AG04449 (cell line): ENCODE measurements at regions not wholly inside any gene's neighbourhood (a gene's known extent, or its start where the extent isn't known, plus 50 kb on each side); places are given as distances from the start of the nearest gene placed in this dataset.

Experiments
- CTCF ChIA-PET: fragments of 350-600 bp; formaldehyde crosslinking; extraction: SDS; loops from one replicate; lab custom pipeline; 2021; ENCODE audit warnings: antibody characterized with exemption; lab: Yijun Ruan, JAX
- POLR2A ChIA-PET: fragments of 400-600, 350-600 bp; formaldehyde crosslinking; extraction: SDS; loops from one replicate; lab custom pipeline; 2020; ENCODE audit warnings: antibody characterized with exemption, inconsistent platforms; lab: Yijun Ruan, JAX
- DNase-seq: peaks from one replicate; pipeline ENCODE4 v3.0.0-alpha.2; 2010; ENCODE audit warnings: low read depth, low spot score
- H3K4me3 ChIP-seq: 2 replicates; pipeline ENCODE4 v1.5.1; 2011; ENCODE audit warnings: low read depth, mild to moderate bottlenecking, control low read depth, low read length
- CTCF ChIP-seq: IDR thresholded peaks from one replicate; pipeline ENCODE4 v1.5.1; 2011; ENCODE audit warnings: mild to moderate bottlenecking, moderate library complexity, low read length, control low read depth, inconsistent platforms; ENCODE audit not compliant: insufficient read depth; ENCODE audit errors: missing control alignments

- ChIA-PET POLR2A (no interaction called here), CTCF (no interaction called here)
- H3K4me3 ChIP-seq: no peak overlapping the region
- TF ChIP-seq CTCF: no peak
- DNase-seq: no peak
Measured at GRCh38 chr6:163771180-163771579, 356.7 kb downstream of the QKI start.

- TF ChIP-seq CTCF: no peak
- DNase-seq: no peak
- POLR2A ChIA-PET: no interaction called here
- H3K4me3 ChIP-seq: no peak overlapping the region
- CTCF ChIA-PET: no interaction called here
Measured at GRCh38 chr6:163768905-163769304, 354.4 kb downstream of the QKI start.

- H3K4me3 ChIP-seq: no peak overlapping the region
- CTCF ChIA-PET: no interaction called here
- DNase-seq: no peak
- no peak for TF ChIP-seq CTCF
- POLR2A ChIA-PET: no interaction called here
Measured at GRCh38 chr6:163766936-163767335, 352.4 kb downstream of the QKI start.

GRCh38 chr6:163765335-163765734 lies 350.8 kb downstream of the QKI start:
- ChIA-PET POLR2A (no interaction called here), CTCF (no interaction called here)
- H3K4me3 ChIP-seq: no peak overlapping the region
- DNase-seq: no peak
- no peak for TF ChIP-seq CTCF

GRCh38 chr6:163764565-163764964 lies 350.0 kb downstream of the QKI start:
- CTCF ChIA-PET: no interaction called here
- no peak overlapping the region for H3K4me3 ChIP-seq
- POLR2A ChIA-PET: no interaction called here
- no peak for TF ChIP-seq CTCF
- no peak for DNase-seq

- TF ChIP-seq CTCF: no peak
- peak; percentile 7 for DNase-seq
- no peak overlapping the region for H3K4me3 ChIP-seq
- ChIA-PET POLR2A (no interaction called here), CTCF (interaction anchor here (1.0 kb wide), 1 partner anchor 197 kb away, joined by 3 read pairs; no protein-coding TSS in a partner anchor)
Measured at GRCh38 chr6:163761481-163761880, 347.0 kb downstream of the QKI start.

- DNase-seq: no peak
- POLR2A ChIA-PET: no interaction called here
- H3K4me3 ChIP-seq: no peak overlapping the region
- TF ChIP-seq CTCF: no peak
- CTCF ChIA-PET: no interaction called here
Measured at GRCh38 chr6:163760860-163761259, 346.3 kb downstream of the QKI start.
